ENCODE measurements at regions not wholly inside any gene's neighbourhood (a gene's known extent, or its start where the extent isn't known, plus 50 kb on each side); places are given as distances from the start of the nearest gene placed in this dataset.
"Not testable (repeated sequence)": the region's sequence is repeated elsewhere in the genome, so short reads cannot be mapped to it uniquely, and the experiment has no call there.

DNA sequence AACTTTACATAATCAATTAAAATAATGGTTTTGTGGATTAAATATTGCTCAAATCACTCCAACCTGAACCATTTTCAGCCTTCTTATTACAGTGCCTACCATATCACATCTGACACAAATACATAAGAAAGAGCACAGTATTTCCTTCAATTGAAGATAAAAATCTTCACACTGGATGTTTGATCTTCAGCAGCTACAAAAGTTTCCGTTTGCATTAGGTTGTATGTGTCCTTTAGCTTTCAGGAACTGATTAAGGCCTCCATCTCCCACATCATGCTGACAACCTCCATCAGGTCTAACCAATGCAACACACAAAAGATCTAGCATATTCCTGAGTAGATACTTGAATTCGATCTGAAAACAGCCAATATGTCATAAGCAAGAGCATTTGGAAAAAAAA lies 195.1 kb upstream of the NR5A2 start:
- Histone ChIP-seq H3K9ac (no peak overlapping the region), H3K36me3 (no peaks in the 10 kb centered on the region), H3K4me3 (no peak overlapping the region), H3K79me2 (ENCODE audit: low read depth) (no peaks in the 10 kb centered on the region), H2AFZ (replicated peaks) (no peak overlapping the region), H3K27ac (no peak overlapping the region), H3K9me3 (ENCODE audit: low read depth) (no peaks in the 10 kb centered on the region), H4K20me1 (ENCODE audit: low read depth) (no peaks in the 10 kb centered on the region), H3K27me3 (no peaks in the 10 kb centered on the region), H3K4me2 (no peak overlapping the region), H3K4me1 (no peaks in the 10 kb centered on the region), H3F3A (ENCODE audit: low read depth) (no peaks in the 10 kb centered on the region)
- no peak for DNase-seq (ENCODE audit: low spot score)
- H3K4me3 Mint-ChIP-seq: no peak overlapping the region
- H3K36me3 Mint-ChIP-seq: no peaks in the 10 kb centered on the region
- TF ChIP-seq EZH2 (IDR thresholded peaks at IDR 0.05) (no peak), CTCF (IDR thresholded peaks at IDR 0.05) (no peak), EZH2phosphoT487 (IDR thresholded peaks at IDR 0.05) (no peak)
- H3K9me3 Mint-ChIP-seq: peaks cover 11% of the 10 kb centered on the region
- no peaks in the 10 kb centered on the region for H3K27me3 Mint-ChIP-seq (ENCODE audit: insufficient read depth, low read depth)
- H3K27ac Mint-ChIP-seq: no peak overlapping the region
- H3K4me1 Mint-ChIP-seq: no peaks in the 10 kb centered on the region

- no peak overlapping the region for H3K4me3 Mint-ChIP-seq
- H4K20me1 ChIP-seq (ENCODE audit: low read depth): no peaks in the 10 kb centered on the region
- H3K27ac Mint-ChIP-seq: no peak overlapping the region
- H3K9ac ChIP-seq: no peak overlapping the region
- TF ChIP-seq EZH2 (IDR thresholded peaks at IDR 0.05) (no peak), EZH2phosphoT487 (IDR thresholded peaks at IDR 0.05) (no peak), CTCF (IDR thresholded peaks at IDR 0.05) (no peak)
- H3K4me2 ChIP-seq: no peak overlapping the region
- H3K27me3 Mint-ChIP-seq (ENCODE audit: insufficient read depth, low read depth): no peaks in the 10 kb centered on the region
- no peak overlapping the region for H2AFZ ChIP-seq (replicated peaks)
- no peaks in the 10 kb centered on the region for H3F3A ChIP-seq (ENCODE audit: low read depth)
- no peak overlapping the region for H3K27ac ChIP-seq
- no peak for DNase-seq (ENCODE audit: low spot score)
- H3K27me3 ChIP-seq: no peaks in the 10 kb centered on the region
- H3K9me3 Mint-ChIP-seq: peaks cover 11% of the 10 kb centered on the region
- no peaks in the 10 kb centered on the region for H3K4me1 ChIP-seq
- no peaks in the 10 kb centered on the region for H3K36me3 Mint-ChIP-seq
- H3K4me1 Mint-ChIP-seq: no peaks in the 10 kb centered on the region
- no peak overlapping the region for H3K4me3 ChIP-seq
- H3K36me3 ChIP-seq: no peaks in the 10 kb centered on the region
- H3K9me3 ChIP-seq (ENCODE audit: low read depth): no peaks in the 10 kb centered on the region
- no peaks in the 10 kb centered on the region for H3K79me2 ChIP-seq (ENCODE audit: low read depth)
Measured at GRCh38 chr1:199834711-199835110, 192.8 kb upstream of the NR5A2 start.

DNA sequence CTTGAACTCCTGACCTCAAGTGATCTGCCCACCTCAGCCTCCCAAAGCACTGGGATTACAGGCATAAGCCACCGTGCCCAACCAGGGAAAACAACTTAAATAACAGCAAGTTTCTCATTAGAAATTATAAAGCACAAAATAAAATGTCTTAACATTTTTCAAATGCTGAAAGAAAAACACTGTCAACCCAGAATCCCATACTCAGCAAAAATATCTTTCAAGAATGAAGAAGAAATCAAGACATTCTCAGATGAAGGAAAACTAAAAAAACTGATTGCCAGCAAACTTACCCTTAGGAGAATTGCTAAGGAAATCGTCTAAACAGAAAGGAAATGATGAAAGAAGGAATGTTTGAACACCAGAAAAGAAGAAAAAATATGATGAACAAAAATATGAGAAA lies 191.1 kb upstream of the NR5A2 start:
- no peak overlapping the region for H3K27ac Mint-ChIP-seq
- H3K36me3 Mint-ChIP-seq: no peaks in the 10 kb centered on the region
- Histone ChIP-seq H3K27ac (no peak overlapping the region), H3K4me3 (no peak overlapping the region), H3K36me3 (no peaks in the 10 kb centered on the region), H3K9ac (no peak overlapping the region), H2AFZ (replicated peaks) (no peak overlapping the region), H3K4me2 (no peak overlapping the region), H3F3A (ENCODE audit: low read depth) (no peaks in the 10 kb centered on the region), H3K4me1 (no peaks in the 10 kb centered on the region), H3K79me2 (ENCODE audit: low read depth) (no peaks in the 10 kb centered on the region), H3K27me3 (no peaks in the 10 kb centered on the region), H4K20me1 (ENCODE audit: low read depth) (no peaks in the 10 kb centered on the region), H3K9me3 (ENCODE audit: low read depth) (no peaks in the 10 kb centered on the region)
- H3K27me3 Mint-ChIP-seq (ENCODE audit: insufficient read depth, low read depth): no peaks in the 10 kb centered on the region
- no peak overlapping the region for H3K4me3 Mint-ChIP-seq
- no peaks in the 10 kb centered on the region for H3K4me1 Mint-ChIP-seq
- TF ChIP-seq EZH2 (IDR thresholded peaks at IDR 0.05) (no peak), CTCF (IDR thresholded peaks at IDR 0.05) (no peak), EZH2phosphoT487 (IDR thresholded peaks at IDR 0.05) (no peak)
- no peak for DNase-seq (ENCODE audit: low spot score)
- peaks cover 11% of the 10 kb centered on the region for H3K9me3 Mint-ChIP-seq

- no peaks in the 10 kb centered on the region for H3K27me3 Mint-ChIP-seq (ENCODE audit: insufficient read depth, low read depth)
- Histone ChIP-seq H3K79me2 (ENCODE audit: low read depth) (no peaks in the 10 kb centered on the region), H3K36me3 (no peaks in the 10 kb centered on the region), H3K4me1 (no peaks in the 10 kb centered on the region), H4K20me1 (ENCODE audit: low read depth) (no peaks in the 10 kb centered on the region), H3F3A (ENCODE audit: low read depth) (no peaks in the 10 kb centered on the region), H3K27ac (no peak overlapping the region), H2AFZ (replicated peaks) (no peak overlapping the region), H3K4me3 (no peak overlapping the region), H3K9ac (no peak overlapping the region), H3K27me3 (no peaks in the 10 kb centered on the region), H3K4me2 (no peak overlapping the region), H3K9me3 (ENCODE audit: low read depth) (no peaks in the 10 kb centered on the region)
- no peaks in the 10 kb centered on the region for H3K4me1 Mint-ChIP-seq
- no peaks in the 10 kb centered on the region for H3K36me3 Mint-ChIP-seq
- DNase-seq (ENCODE audit: low spot score): no peak
- TF ChIP-seq EZH2phosphoT487 (IDR thresholded peaks at IDR 0.05) (no peak), EZH2 (IDR thresholded peaks at IDR 0.05) (no peak), CTCF (IDR thresholded peaks at IDR 0.05) (no peak)
- peaks cover 11% of the 10 kb centered on the region for H3K9me3 Mint-ChIP-seq
- H3K4me3 Mint-ChIP-seq: no peak overlapping the region
- H3K27ac Mint-ChIP-seq: no peak overlapping the region
Measured at GRCh38 chr1:199837321-199837720, 190.2 kb upstream of the NR5A2 start.

DNA sequence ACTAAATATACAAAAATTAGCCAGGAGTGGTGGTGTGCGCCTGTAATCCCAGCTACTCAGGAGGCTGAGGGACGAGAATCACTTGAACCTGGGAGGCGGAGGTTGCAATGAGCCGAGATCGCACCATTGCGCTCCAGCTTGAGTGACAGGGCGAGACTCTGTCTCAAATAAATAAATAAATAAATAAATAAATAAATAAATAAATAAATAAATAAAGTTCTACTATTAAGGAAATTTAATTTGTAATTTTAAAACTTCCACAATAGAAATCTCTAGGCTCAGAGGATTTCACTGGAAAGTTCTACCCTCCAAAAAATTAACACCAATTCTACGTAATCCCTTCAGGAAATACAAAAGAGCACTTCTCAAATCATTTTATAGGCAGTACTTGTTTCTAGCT lies 187.9 kb upstream of the NR5A2 start:
- H3K4me3 ChIP-seq; H3K27ac ChIP-seq; H3K36me3 Mint-ChIP-seq; H3K27me3 Mint-ChIP-seq (ENCODE audit: insufficient read depth, low read depth); H3K27me3 ChIP-seq; DNase-seq (ENCODE audit: low spot score); H3K4me1 ChIP-seq; H3K27ac Mint-ChIP-seq; H3K9me3 ChIP-seq (ENCODE audit: low read depth); H3K36me3 ChIP-seq; H3K4me1 Mint-ChIP-seq; H3K4me2 ChIP-seq; H4K20me1 ChIP-seq (ENCODE audit: low read depth); H3K79me2 ChIP-seq (ENCODE audit: low read depth); H3K9ac ChIP-seq; H3F3A ChIP-seq (ENCODE audit: low read depth); H2AFZ ChIP-seq (replicated peaks); H3K4me3 Mint-ChIP-seq: not testable (repeated sequence)
- H3K9me3 Mint-ChIP-seq: peaks cover 11% of the 10 kb centered on the region

Measured in neural progenitor cell (in vitro differentiated cells).